Amniotic stem cell (primary cell): ENCODE measurements at regions not wholly inside any gene's neighbourhood (a gene's known extent, or its start where the extent isn't known, plus 50 kb on each side); places are given as distances from the start of the nearest gene placed in this dataset.
"Not testable (repeated sequence)": the region's sequence is repeated elsewhere in the genome, so short reads cannot be mapped to it uniquely, and the experiment has no call there.

Experiments
- DNase-seq: peaks from one replicate; lab custom pipeline; 2025; lab: John Stamatoyannopoulos, UW

DNA sequence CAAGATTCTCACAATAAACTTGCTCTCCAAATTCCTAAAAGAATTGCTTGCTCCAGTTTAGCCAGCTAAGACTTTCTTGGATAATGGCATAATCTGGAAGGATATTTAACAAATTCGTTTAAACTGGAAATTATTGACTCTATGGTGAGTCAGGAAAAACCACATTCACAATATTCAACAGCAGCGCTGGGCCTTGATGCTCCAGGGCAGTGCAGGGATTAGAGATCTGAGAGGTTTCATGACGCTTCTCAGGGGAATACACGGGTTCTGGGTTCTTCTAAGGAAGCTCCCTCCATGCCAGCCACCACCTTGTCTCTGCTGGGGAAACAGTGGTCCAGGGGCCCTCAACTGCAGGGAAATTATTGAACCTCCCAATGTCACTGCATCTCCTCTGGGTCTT, 123.3 kb upstream of the FAM20C start:
- DNase-seq, result not testable (repeated sequence)

DNA sequence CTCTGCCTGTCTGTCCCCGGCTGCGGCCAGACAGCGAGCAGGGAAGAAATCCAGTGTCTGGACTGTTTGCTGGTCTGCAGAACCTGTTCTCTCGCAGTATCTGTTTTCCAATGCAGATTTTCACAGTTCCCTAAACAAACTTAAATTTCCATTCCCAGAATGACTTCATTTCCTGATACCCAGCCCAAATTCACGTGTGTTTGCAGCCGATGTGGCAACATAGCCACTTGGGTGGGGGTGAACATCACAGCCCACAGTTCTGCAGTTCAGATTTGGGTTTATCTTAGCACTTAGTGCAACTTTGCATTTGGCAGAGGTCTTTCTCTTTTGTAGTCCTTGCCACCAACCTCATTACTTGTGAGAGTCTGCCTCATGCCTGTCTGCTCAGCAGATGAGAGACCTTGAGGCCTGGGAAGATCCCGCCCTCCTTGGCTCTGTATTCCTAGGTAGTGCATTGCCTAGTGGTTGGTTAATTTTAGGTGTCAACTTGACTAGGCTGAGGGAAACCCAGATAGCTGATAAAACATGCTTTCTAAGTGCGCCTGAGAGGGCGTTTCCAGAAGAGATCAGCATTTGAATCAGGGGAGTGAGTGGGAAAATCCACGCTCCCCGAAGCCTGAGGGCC, 122.8 kb upstream of the FAM20C start:
- DNase-seq, result not testable (repeated sequence)

- not testable (repeated sequence) for DNase-seq
Observed at GRCh38 chr7:70207-70606, 122.2 kb upstream of the FAM20C start.

DNA sequence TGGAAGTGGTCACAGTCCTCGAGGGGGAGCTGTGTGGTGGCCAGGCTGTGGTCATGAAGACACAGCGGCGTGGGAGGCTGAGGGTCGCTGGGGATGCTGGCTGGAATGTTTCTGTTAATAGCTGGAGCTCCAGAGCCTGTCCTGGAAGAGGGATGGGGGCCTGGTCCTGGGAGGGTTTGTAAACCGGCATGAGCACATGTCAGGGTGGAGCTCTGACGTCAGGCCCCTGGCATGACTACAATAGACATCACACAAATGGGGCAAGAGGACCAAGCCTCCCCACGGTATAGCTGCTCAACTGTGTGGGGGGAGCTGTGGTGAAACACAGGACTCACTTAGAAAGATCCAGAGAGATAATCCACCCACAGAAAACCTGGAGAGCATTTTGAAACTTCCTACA, 121.4 kb upstream of the FAM20C start:
- DNase-seq, result not testable (repeated sequence)

GRCh38 chr7:72266-73057, 119.9 kb upstream of the FAM20C start:
- not testable (repeated sequence) for DNase-seq

DNA sequence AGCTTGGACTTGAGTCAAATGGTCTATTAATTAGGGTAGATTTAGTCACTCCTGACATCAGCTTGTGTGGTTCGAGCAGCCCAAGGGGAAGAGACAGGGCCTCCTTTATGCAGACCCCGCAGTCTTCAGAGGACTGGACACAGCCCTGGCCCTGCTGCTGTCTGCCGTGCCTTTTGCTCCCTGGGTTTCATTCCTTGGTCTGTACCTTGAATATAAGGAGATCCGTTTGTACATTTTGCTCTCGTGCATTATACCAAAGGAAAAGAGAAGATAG, 119.4 kb upstream of the FAM20C start:
- DNase-seq, result not testable (repeated sequence)

- not testable (repeated sequence) for DNase-seq
Observed at GRCh38 chr7:74008-74540, 118.3 kb upstream of the FAM20C start.

- not testable (repeated sequence) for DNase-seq
Observed at GRCh38 chr7:75511-75910, 116.9 kb upstream of the FAM20C start.

DNA sequence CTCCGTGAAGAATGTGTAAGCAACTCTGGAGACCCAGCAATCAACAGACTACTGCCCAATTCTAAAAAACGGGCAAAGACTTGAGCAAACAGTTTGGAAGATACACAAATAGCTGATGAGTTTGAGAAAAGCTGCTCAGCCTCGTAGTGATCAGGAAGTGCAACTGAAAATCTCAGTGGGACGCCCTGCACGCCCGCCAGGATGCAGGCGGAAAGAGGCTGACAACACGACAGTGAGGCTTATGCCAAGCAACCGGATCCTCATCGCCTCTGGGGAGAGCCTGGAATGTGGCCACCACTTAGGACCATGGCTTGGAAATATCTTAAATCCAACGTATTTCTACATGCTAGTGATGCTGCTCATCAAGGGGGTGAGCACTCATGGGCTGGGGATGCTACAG, 116.2 kb upstream of the FAM20C start:
- not testable (repeated sequence) for DNase-seq

DNA sequence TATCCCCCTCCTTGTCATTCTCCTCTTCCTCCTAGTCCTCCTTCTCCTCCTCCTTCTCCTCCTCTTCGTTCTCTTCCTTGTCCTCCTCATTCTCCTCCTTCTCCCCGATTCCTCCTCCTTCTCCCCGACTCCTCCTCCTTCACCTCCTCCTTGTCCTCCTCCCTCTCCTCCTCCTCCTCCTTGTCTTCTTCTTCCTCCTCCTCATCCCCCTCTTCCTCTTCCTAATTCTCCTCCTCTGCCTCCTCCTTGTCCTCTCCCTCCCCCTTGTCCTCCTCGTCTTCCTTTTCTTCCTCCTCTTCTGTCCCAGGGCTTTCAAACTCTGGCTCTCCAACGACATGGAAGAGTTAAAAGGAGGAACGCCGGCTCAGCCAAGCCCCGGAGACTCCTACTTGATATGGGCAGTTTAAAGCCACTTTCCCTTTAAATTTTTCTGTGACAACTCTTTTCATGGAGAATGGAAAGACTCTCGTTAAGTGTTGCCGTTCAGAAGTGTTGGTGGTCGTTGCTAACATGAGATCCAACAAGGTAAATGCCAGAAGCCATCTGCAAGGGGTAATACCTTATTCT, 115.5 kb upstream of the FAM20C start:
- not testable (repeated sequence) for DNase-seq

DNA sequence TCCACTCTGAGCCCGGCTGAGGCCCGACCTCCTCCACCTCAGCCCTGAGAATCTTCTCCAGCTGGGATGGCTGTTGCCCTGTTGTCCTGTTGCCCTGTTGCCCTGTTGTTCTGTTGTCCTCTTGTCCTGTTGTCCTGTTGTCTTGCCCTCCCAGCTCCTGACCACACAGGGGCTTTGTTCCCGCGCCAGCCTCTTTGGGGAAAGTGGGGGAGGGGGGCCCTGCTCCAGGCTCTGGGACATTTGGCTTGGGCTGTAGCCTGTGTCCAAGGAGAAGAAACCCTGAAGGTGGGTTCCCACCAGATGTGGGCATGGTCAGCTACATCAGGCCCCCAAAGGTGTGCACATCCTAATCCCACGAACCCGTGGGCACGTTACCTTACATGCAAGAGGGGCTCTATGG, 113.5 kb upstream of the FAM20C start:
- DNase-seq, result not testable (repeated sequence)

- DNase-seq, result not testable (repeated sequence)
Observed at GRCh38 chr7:79400-80055, 112.8 kb upstream of the FAM20C start.

DNA sequence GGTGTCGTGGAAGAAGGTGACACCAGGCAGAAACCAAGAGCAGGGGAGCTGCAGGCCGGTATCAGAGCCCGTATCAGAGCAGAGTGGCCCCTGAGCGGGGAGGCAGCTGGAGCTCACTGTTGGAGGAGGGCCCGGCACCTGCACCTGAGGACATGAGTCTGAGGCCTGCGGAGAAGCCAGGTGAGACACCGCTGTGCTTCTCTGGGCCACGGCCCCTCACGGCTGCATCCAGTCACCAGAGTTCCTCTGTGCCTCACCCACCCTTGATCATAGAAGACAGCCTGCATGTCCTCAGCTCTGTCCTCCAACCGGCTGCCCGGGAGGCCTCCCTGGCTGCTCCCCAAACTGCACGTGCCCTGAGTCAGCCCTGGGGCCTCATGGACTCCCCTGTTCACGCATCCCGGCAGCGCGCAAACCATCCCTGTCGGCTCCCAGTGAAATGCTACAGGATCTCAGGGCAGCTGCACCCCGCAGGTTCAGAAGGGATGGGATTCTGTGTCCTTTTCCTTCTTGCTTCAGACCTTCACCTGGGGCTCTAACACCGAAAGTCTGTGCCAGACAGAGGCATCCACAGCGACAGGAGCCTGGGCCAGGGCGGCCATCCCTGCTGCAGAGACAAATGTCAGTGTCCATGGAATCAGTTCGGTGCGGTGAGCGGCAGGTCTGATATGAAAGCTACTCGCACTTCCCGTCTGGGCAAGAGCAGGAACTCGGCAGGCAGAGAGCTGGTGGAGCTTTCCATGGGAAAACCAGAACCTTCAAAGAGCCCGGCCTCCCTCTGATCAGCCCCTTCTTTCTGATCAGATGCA, 111.9 kb upstream of the FAM20C start:
- DNase-seq, result no peak

DNA sequence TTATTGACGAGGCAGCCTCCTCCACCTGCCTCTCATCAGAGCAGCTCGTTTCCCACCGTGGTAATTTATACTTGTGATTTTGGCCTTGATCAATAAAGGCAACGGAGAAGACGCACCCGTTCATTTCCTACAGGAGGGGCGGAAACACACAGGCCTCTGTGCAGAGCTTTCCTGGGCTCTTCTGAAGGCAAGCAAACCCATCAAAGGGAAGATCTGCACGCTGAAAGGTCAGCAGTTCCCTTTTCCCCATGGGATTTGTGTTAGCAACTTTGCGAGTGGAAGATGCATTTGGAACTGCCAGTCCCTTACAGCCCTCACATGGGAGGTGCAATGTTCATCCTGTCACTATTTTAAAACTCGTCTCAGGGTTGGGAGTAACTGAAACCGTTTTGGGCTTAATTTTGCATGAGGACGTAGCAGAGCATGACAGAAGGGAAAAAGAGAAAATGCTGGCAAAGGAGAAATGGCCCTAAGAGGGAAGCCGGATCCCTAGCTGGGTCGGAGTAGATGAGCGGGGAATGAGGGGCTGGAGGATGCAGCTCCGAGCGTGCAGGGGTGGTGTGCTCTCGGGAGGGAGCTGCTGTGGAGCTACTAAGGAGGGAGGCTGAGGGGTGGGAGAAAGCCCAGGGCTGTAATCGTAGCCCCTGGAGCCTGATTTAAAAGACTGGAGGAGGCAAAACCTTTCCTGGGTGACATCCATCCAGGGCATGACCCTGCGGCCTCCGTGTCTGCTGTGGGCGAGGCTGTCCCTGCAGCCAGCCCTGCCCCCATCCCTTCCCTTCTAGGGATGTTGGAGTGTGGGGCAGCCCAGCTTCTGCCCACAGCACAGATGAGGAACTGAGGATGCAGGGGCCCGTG, 111.1 kb upstream of the FAM20C start:
- DNase-seq, result no peak

DNA sequence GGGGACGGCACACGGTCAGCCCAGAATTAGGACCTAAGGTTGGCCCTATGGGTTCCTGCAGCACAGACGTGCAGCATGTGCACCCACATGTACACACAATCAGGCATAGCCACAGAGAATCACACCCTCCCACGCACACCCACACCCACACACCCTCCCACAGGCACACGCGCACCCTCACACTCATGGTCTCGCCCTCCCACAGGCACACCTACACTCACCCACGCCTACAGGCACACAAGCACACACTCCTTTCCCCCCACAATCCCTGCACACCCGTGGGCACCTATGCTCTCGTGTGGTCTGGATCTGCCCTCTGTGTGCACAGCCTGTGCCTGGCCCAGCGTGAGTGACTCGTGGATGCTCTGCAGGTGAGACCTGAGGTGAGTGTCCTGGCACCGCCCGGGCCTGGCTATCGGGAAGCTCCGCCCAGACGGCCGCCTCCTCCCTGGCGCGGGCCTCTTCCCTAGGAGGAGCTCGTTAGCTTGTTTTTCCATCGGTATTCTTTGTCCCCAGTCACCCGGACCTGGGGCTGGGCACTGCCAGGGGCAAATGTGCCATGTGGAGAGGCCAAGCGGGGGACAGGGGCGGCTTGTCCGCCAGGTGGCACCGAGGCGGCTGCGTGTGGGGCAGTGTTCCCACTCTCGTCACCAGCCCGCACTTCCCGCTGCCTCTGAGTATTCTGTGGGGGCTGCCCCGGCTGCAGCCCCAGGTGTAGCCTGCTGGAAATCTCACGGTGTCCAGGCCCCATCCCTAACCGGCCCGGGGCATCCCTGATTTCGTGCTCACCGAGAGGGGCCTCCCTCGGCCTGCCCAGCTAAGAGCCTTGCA, 110.2 kb upstream of the FAM20C start:
- DNase-seq, result no peak

GRCh38 chr7:82757-83155, 109.6 kb upstream of the FAM20C start:
- no peak for DNase-seq

- no peak for DNase-seq
Observed at GRCh38 chr7:83441-83840, 108.9 kb upstream of the FAM20C start.

DNA sequence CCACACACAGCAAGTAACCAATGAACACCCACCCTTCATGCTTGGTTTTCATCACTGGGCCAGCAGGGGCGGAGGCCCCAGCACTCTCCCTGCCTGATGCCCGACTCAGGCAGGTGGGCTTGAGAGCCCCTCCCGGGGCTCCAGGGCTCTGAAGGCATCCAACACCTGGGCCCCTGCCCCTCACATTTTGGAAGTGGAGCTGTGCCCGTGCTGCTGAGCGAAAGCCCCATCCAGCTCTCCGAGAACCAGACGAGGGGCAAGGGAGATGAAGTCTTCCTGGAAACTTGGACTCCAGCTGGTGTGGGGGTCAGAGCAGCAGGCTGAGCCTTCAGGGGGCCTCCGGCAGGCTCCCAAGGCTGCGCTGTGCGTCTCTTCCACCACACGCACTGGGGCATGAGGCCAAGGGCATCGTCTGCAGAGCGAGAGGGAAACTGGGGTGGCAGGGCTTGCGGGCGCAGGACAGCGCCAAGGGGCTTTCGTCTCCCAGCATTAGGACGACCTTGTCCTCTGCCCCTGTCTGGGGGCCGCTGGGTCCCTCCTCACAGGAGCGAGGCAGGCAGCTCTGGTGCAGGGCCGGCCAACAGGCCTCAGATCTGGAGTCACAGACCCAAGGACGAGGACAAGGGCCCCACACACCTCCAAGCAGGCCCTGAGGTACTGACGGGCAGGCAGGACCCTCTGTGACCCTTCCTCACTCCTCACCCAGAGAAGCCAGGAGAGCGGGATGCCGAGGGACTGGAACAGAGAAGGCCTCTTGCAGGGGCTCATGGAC, 108.3 kb upstream of the FAM20C start:
- no peak for DNase-seq

- DNase-seq, result no peak
Observed at GRCh38 chr7:84633-85020, 107.7 kb upstream of the FAM20C start.
